H1 (cell line): ENCODE measurements at regions not wholly inside any gene's neighbourhood (a gene's known extent, or its start where the extent isn't known, plus 50 kb on each side); places are given as distances from the start of the nearest gene placed in this dataset.

Experiments
- CTCF ChIA-PET: fragments of 300-600 bp; sonication (Branson Sonifier 250); formaldehyde crosslinking; loops from one replicate; lab custom pipeline; 2021; ENCODE audit not compliant: partially characterized antibody; lab: Charles Lee
- POLR2A ChIA-PET: fragments of 300-600 bp; sonication (Branson Sonifier 250); formaldehyde crosslinking; loops from one replicate; lab custom pipeline; 2021; ENCODE audit warnings: inconsistent platforms; ENCODE audit not compliant: partially characterized antibody; lab: Charles Lee
- DNase-seq, 2 experiments: peaks; one replicate each; pipeline versions ENCODE4 v3.0.0 to v3.0.0-alpha.2; 2010 to 2022; ENCODE audit warnings: low spot score in 2 of 2, low read depth in 1 of 2, mixed read lengths in 1 of 2
- FAIRE-seq: peaks from 2 replicates; lab custom pipeline; 2011; peaks lifted over from hg19 to GRCh38; lab: Jason Lieb, UNC
- H2AFZ ChIP-seq: 2 replicates; pipeline ENCODE4 v1.8.1; 2012; ENCODE audit warnings: low read length, inconsistent platforms
- H2AK5ac ChIP-seq: 2 replicates; pipeline ENCODE4 v1.6.1; 2013; ENCODE audit warnings: low read depth, low read length
- H2BK120ac ChIP-seq: replicated peaks from 2 replicates; pipeline ENCODE3; 2013; ENCODE audit warnings: low read depth, low read length, inconsistent platforms
- H2BK12ac ChIP-seq: 2 replicates; pipeline ENCODE4 v1.6.1; 2013; ENCODE audit warnings: low read depth, low read length
- H2BK15ac ChIP-seq: 2 replicates; pipeline ENCODE4 v1.6.1; 2013; ENCODE audit warnings: low read length
- H2BK20ac ChIP-seq: 2 replicates; pipeline ENCODE4 v1.6.1; 2013; ENCODE audit warnings: low read length
- H2BK5ac ChIP-seq: 2 replicates; pipeline ENCODE4 v1.6.1; 2013; ENCODE audit warnings: low read depth, low read length
- H3K14ac ChIP-seq: 2 replicates; pipeline ENCODE4 v1.6.1; 2013; ENCODE audit warnings: inconsistent platforms; ENCODE audit not compliant: insufficient read length
- H3K18ac ChIP-seq: 2 replicates; pipeline ENCODE4 v1.6.1; 2013; ENCODE audit warnings: low read length; ENCODE audit errors: extremely low read depth
- H3K23ac ChIP-seq: 2 replicates; pipeline ENCODE4 v1.6.1; 2013; ENCODE audit warnings: inconsistent platforms; ENCODE audit not compliant: insufficient read length
- H3K23me2 ChIP-seq: 2 replicates; pipeline ENCODE4 v1.6.1; 2013; ENCODE audit warnings: low read depth, low read length
- H3K27ac ChIP-seq: 2 replicates; pipeline ENCODE4 v1.6.1; 2011; ENCODE audit warnings: low read depth, low read length, inconsistent platforms
- H3K27me3 ChIP-seq, 4 experiments: replicated peaks in 1 of 4; 1 replicate in 1 of 4; 2 replicates in 3 of 4; pipeline versions ENCODE4 v1.6.1 to v1.8.1; 2011 to 2013; ENCODE audit warnings: low read length in 3 of 4, mild to moderate bottlenecking in 3 of 4, inconsistent platforms in 2 of 4, mixed read lengths in 2 of 4, moderate library complexity in 1 of 4; ENCODE audit not compliant: control insufficient read depth in 3 of 4, insufficient read depth in 3 of 4; ENCODE audit errors: extremely low read depth in 1 of 4
- H3K36me3 ChIP-seq, 4 experiments: 2 replicates each; pipeline versions ENCODE4 v1.6.1 to v1.8.1; 2011 to 2013; ENCODE audit warnings: mild to moderate bottlenecking in 4 of 4, low read length in 3 of 4, moderate library complexity in 2 of 4, control low read depth in 1 of 4, inconsistent platforms in 1 of 4; ENCODE audit not compliant: insufficient read depth in 4 of 4, control insufficient read depth in 2 of 4
- H3K4ac ChIP-seq: replicated peaks from 2 replicates; pipeline ENCODE3; 2013; ENCODE audit warnings: low read length, low read depth, mixed read lengths, inconsistent platforms; ENCODE audit not compliant: insufficient read length
- H3K4me1 ChIP-seq, 4 experiments: replicated peaks in 1 of 4; 1 replicate in 1 of 4; 2 replicates in 3 of 4; pipeline versions ENCODE4 v1.6.1 to v1.8.1; 2011 to 2013; ENCODE audit warnings: low read length in 3 of 4, inconsistent platforms in 2 of 4, mixed read lengths in 1 of 4; ENCODE audit not compliant: insufficient read depth in 4 of 4, control insufficient read depth in 3 of 4
- H3K4me2 ChIP-seq, 2 experiments: 2 replicates each; pipeline versions ENCODE4 v1.6.1 to v1.8.1; 2011 to 2013; ENCODE audit warnings: low read depth in 2 of 2, low read length in 2 of 2, control low read depth in 1 of 2, inconsistent platforms in 1 of 2, mild to moderate bottlenecking in 1 of 2; ENCODE audit not compliant: insufficient read depth in 1 of 2
- H3K4me3 ChIP-seq, 4 experiments: fragments of 200-600, 300-600 bp in 1 of 4; sonication (generic), shearing (Covaris generic), sonication (Bioruptor Twin) in 1 of 4; 2 replicates each; pipeline versions ENCODE4 v1.5.1 to v1.8.1; 2011 to 2016; ENCODE audit warnings: low read length in 4 of 4, low read depth in 3 of 4, control low read depth in 2 of 4, inconsistent platforms in 2 of 4, mild to moderate bottlenecking in 2 of 4, mixed read lengths in 1 of 4, moderate library complexity in 1 of 4; ENCODE audit not compliant: insufficient read depth in 2 of 4; ENCODE audit errors: extremely low read depth in 1 of 4
- H3K56ac ChIP-seq: replicated peaks from 2 replicates; pipeline ENCODE3; 2013; ENCODE audit warnings: low read depth, mild to moderate bottlenecking, mixed read lengths, low read length, inconsistent platforms; ENCODE audit not compliant: insufficient read length
- H3K79me1 ChIP-seq: 2 replicates; pipeline ENCODE4 v1.6.1; 2013; ENCODE audit warnings: low read depth, low read length, control low read depth
- H3K79me2 ChIP-seq, 2 experiments: 2 replicates each; pipeline versions ENCODE4 v1.6.1 to v1.8.1; 2012 to 2013; ENCODE audit warnings: low read length in 2 of 2, mild to moderate bottlenecking in 2 of 2, inconsistent platforms in 1 of 2; ENCODE audit not compliant: insufficient read depth in 2 of 2, control insufficient read depth in 1 of 2
- H3K9ac ChIP-seq, 4 experiments: replicated peaks in 1 of 4; 1 replicate in 1 of 4; 2 replicates in 3 of 4; pipeline versions ENCODE4 v1.6.1 to v1.8.1; 2011 to 2013; ENCODE audit warnings: low read depth in 3 of 4, low read length in 3 of 4, control low read depth in 2 of 4, mild to moderate bottlenecking in 2 of 4, moderate library complexity in 2 of 4, inconsistent platforms in 1 of 4; ENCODE audit errors: extremely low read depth in 1 of 4
- H3K9me3 ChIP-seq, 2 experiments: 2 replicates each; pipeline versions ENCODE4 v1.6.1 to v1.8.1; 2012 to 2013; ENCODE audit warnings: mild to moderate bottlenecking in 2 of 2, moderate library complexity in 2 of 2, control low read depth in 1 of 2, inconsistent platforms in 1 of 2, low read depth in 1 of 2, low read length in 1 of 2, mixed read lengths in 1 of 2; ENCODE audit not compliant: insufficient read depth in 2 of 2
- H4K20me1 ChIP-seq, 2 experiments: replicated peaks in 1 of 2; 2 replicates each; pipeline versions ENCODE3 to v1.8.1; 2011 to 2013; ENCODE audit warnings: inconsistent platforms in 2 of 2, low read length in 2 of 2, mild to moderate bottlenecking in 1 of 2; ENCODE audit not compliant: insufficient read depth in 2 of 2, control insufficient read depth in 1 of 2
- H4K5ac ChIP-seq: 2 replicates; pipeline ENCODE4 v1.6.1; 2013; ENCODE audit warnings: low read length, low read depth, mixed read lengths, inconsistent platforms; ENCODE audit not compliant: insufficient read length
- H4K8ac ChIP-seq: 2 replicates; pipeline ENCODE4 v1.8.0; 2013; ENCODE audit warnings: mild to moderate bottlenecking, moderate library complexity, low read length, inconsistent platforms; ENCODE audit not compliant: insufficient read depth; ENCODE audit errors: extremely low read depth
- H4K91ac ChIP-seq: replicated peaks from 2 replicates; pipeline ENCODE3; 2013; ENCODE audit warnings: low read length, mixed read lengths, inconsistent platforms; ENCODE audit not compliant: insufficient read length
- CHD2 ChIP-seq: IDR thresholded peaks from 2 replicates; pipeline ENCODE4 v1.6.1; 2012; ENCODE audit warnings: low read length, improper control_type of control experiment
- EGR1 ChIP-seq: IDR thresholded peaks from 2 replicates; pipeline ENCODE4 v1.6.1; 2011; ENCODE audit warnings: low read depth, low read length, borderline replicate concordance
- HDAC2 ChIP-seq, 2 experiments: fragments of 300-600 bp in 1 of 2; sonication (generic) in 1 of 2; IDR thresholded peaks; 2 replicates each; pipeline ENCODE4 v1.6.1; 2011 to 2012; ENCODE audit warnings: low read depth in 2 of 2, low read length in 2 of 2, mild to moderate bottlenecking in 2 of 2, moderate library complexity in 2 of 2, borderline replicate concordance in 1 of 2, inconsistent platforms in 1 of 2
- SIN3A ChIP-seq, 2 experiments: IDR thresholded peaks in 1 of 2; conservative IDR thresholded peaks in 1 of 2; 2 replicates each; pipeline ENCODE4 v1.6.1; 2011 to 2012; ENCODE audit warnings: low read length in 2 of 2, improper control_type of control experiment in 1 of 2, low read depth in 1 of 2, mild to moderate bottlenecking in 1 of 2
- TEAD4 ChIP-seq: IDR thresholded peaks from 2 replicates; pipeline ENCODE4 v1.6.1; 2012; ENCODE audit warnings: low read depth, low read length, inconsistent platforms, mixed read lengths
- WGBS, 2 experiments: shearing (Covaris generic) in 1 of 2; methylation state at CpG; one replicate each; pipeline versions ENCODE4 v1.1.6 to v1.1.7; 2013 to 2015; ENCODE audit warnings: low lambda C conversion rate in 2 of 2, mixed read lengths in 2 of 2, inconsistent platforms in 1 of 2, low coverage in 1 of 2, missing lambda C conversion rate in 1 of 2; ENCODE audit not compliant: insufficient replicate concordance in 2 of 2, insufficient coverage in 1 of 2, insufficient read length in 1 of 2; ENCODE audit errors: extremely low coverage in 1 of 2, missing lambda C conversion rate in 1 of 2; 5-methylcytosine and 5-hydroxymethylcytosine counted together
- TF ChIP-seq, protein P1 (sequence below): IDR thresholded peaks from 2 replicates; pipeline ENCODE4 v1.6.1; 2012; ENCODE audit warnings: inconsistent platforms

DNA sequence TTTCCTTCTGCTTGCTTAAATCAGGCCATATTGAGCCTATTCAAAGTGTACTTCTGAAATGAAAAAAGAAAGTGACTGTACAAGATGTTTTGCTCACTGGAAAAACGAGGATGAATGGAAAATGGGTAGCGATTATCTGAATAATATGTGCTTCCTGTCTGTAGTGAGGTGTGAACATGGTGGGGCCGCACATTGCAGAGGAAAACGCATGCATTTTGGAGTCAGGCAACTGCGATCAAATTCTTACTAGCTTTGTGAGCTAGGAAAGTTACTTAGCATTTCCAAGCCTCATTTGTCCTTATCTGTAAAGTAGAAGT, 73.0 kb upstream of the PRSS3 start:
- Histone ChIP-seq H2BK15ac (no peak overlapping the region), H2BK120ac (no peak overlapping the region), H3K56ac (no peak overlapping the region), H3K14ac (no peak overlapping the region), H4K91ac (no peak overlapping the region), H3K4me1 (peaks cover 0 to 1% (median 0%) of the 10 kb centered on the region in 4 experiments; a peak in 2 of 7 replicates), H3K23me2 (no peaks in the 10 kb centered on the region), H3K23ac (no peak overlapping the region), H3K36me3 (no peaks in the 10 kb centered on the region), H3K4me2 (no peak overlapping the region), H3K79me2 (no peaks in the 10 kb centered on the region), H4K8ac (no peak overlapping the region), H3K4ac (no peak overlapping the region), H2BK20ac (no peak overlapping the region), H2AFZ (no peak overlapping the region; the same call in 1 of the 2 replicates), H2BK5ac (no peak overlapping the region), H2AK5ac (no peak overlapping the region), H3K18ac (no peak overlapping the region), H3K27me3 (peaks cover 0 to 5% (median 3%) of the 10 kb centered on the region in 4 experiments; a peak in 3 of 7 replicates), H3K79me1 (no peaks in the 10 kb centered on the region), H4K20me1 (no peaks in the 10 kb centered on the region), H3K4me3 (no peak overlapping the region), H3K9me3 (peaks cover 0 to 4% of the 10 kb centered on the region in 2 experiments; a peak in 1 of 4 replicates), H3K9ac (no peak overlapping the region), H2BK12ac (no peak overlapping the region), H3K27ac (no peak overlapping the region), H4K5ac (no peak overlapping the region)
- FAIRE-seq (no peak), DNase-seq (no peak)
- 52% methylated on average over 5 of the region's 5 CpGs; no CpG with 5 or more reads in 1 of the 2 experiments for WGBS, 2 experiments
- ChIA-PET CTCF (interaction anchor here (0.7 to 10.9 kb wide), 19 partner anchors 8 to 318 kb away, joined by 3 to 402 read pairs (median 10); no protein-coding TSS in a partner anchor), POLR2A (interaction anchor here (0.7 to 1.7 kb wide), 2 partner anchors 98 to 101 kb away, joined by 3 to 8 read pairs; no protein-coding TSS in a partner anchor)
- no peak for TF ChIP-seq TEAD4
- TF ChIP-seq EGR1: no peak
- no peak for TF ChIP-seq CHD2
- TF ChIP-seq HDAC2 (IDR thresholded peaks at IDR 0.05; ENCODE audit: borderline replicate concordance in 1 of 2, low read depth in 2 of 2, low read length in 2 of 2): no peak
- TF ChIP-seq, protein P1, sequence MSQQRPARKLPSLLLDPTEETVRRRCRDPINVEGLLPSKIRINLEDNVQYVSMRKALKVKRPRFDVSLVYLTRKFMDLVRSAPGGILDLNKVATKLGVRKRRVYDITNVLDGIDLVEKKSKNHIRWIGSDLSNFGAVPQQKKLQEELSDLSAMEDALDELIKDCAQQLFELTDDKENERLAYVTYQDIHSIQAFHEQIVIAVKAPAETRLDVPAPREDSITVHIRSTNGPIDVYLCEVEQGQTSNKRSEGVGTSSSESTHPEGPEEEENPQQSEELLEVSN: no peak
- no peak for TF ChIP-seq SIN3A (conservative IDR thresholded peaks at IDR 0.05 in 1 of 2, IDR thresholded peaks at IDR 0.05 in 1 of 2; ENCODE audit: low read depth in 1 of 2, low read length in 2 of 2)
